ENCODE measurements at regions not wholly inside any gene's neighbourhood (a gene's known extent, or its start where the extent isn't known, plus 50 kb on each side); places are given as distances from the start of the nearest gene placed in this dataset.

DNA sequence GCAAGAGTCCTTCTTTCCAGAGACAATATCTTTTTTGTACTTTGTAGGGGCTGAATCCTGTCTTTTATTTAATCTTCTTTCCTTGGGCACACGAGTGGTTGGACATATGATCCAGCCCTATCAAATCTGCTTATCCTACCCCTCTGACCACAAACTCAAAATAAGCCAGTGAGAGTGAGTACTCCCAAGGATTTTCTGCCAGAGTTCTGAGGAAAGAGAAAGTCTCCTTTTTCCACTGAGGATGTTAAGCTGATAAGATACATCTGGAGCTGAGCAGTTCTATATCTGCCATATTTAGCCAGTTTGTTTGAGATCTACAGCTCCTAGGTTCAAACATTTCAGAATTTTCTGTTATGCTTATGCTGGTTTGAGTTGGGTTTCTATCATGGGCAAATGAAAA lies 134.8 kb upstream of the NWD2 start:
- no peaks in the 10 kb centered on the region for H3K9me3 ChIP-seq (replicated peaks; ENCODE audit: control insufficient read depth, insufficient read depth, low read depth, low read length)
- H3K4me1 ChIP-seq (replicated peaks in 1 of 2; ENCODE audit: control insufficient read depth in 2 of 2, insufficient read depth in 2 of 2, low read length in 2 of 2) = no peaks in the 10 kb centered on the region
- H4K20me1 ChIP-seq (replicated peaks; ENCODE audit: control insufficient read depth, insufficient read depth, low read length) = no peaks in the 10 kb centered on the region
- ChIA-PET POLR2A (no interaction called here), CTCF (ENCODE audit: low intra/inter-chr PET ratio) (no interaction called here)
- no peak overlapping the region for H3K27ac ChIP-seq (ENCODE audit: extremely low read depth, low read depth, low read length)
- no peak overlapping the region for H3K4me3 ChIP-seq
- no peaks in the 10 kb centered on the region for H3K27me3 ChIP-seq (ENCODE audit: control insufficient read depth in 2 of 2, insufficient read depth in 2 of 2, low read length in 2 of 2)
- no TSS peak for BruUV-seq (replicated peaks)
- in situ Hi-C loops (cut with MboI) = no loop called here
- no peaks in the 10 kb centered on the region for H3K36me3 ChIP-seq (ENCODE audit: control insufficient read depth, insufficient read depth, low read length)
- H3K9ac ChIP-seq (ENCODE audit: insufficient read depth in 1 of 2, low read depth in 2 of 2, low read length in 2 of 2) = no peak overlapping the region
- no peak overlapping the region for H3K4me2 ChIP-seq (ENCODE audit: insufficient read depth, low read length)
- no peaks in the 10 kb centered on the region for H3K79me2 ChIP-seq (ENCODE audit: control insufficient read depth, insufficient read depth, low read length)
- FAIRE-seq = no peak
- WGBS (ENCODE audit: insufficient coverage, low coverage, missing lambda C conversion rate) = 0% methylated on average over 1 of the region's 1 CpG
- DNase-seq (ENCODE audit: extremely low read depth in 1 of 4, low spot score in 3 of 4) = no peak
- no peak for ATAC-seq
- no peaks in the 10 kb centered on the region for H3K9me1 ChIP-seq (ENCODE audit: control insufficient read depth, insufficient read depth, low read length)
- no peak for TF ChIP-seq MAFG (tag; conservative IDR thresholded peaks at IDR 0.05)
- TF ChIP-seq, protein P1, sequence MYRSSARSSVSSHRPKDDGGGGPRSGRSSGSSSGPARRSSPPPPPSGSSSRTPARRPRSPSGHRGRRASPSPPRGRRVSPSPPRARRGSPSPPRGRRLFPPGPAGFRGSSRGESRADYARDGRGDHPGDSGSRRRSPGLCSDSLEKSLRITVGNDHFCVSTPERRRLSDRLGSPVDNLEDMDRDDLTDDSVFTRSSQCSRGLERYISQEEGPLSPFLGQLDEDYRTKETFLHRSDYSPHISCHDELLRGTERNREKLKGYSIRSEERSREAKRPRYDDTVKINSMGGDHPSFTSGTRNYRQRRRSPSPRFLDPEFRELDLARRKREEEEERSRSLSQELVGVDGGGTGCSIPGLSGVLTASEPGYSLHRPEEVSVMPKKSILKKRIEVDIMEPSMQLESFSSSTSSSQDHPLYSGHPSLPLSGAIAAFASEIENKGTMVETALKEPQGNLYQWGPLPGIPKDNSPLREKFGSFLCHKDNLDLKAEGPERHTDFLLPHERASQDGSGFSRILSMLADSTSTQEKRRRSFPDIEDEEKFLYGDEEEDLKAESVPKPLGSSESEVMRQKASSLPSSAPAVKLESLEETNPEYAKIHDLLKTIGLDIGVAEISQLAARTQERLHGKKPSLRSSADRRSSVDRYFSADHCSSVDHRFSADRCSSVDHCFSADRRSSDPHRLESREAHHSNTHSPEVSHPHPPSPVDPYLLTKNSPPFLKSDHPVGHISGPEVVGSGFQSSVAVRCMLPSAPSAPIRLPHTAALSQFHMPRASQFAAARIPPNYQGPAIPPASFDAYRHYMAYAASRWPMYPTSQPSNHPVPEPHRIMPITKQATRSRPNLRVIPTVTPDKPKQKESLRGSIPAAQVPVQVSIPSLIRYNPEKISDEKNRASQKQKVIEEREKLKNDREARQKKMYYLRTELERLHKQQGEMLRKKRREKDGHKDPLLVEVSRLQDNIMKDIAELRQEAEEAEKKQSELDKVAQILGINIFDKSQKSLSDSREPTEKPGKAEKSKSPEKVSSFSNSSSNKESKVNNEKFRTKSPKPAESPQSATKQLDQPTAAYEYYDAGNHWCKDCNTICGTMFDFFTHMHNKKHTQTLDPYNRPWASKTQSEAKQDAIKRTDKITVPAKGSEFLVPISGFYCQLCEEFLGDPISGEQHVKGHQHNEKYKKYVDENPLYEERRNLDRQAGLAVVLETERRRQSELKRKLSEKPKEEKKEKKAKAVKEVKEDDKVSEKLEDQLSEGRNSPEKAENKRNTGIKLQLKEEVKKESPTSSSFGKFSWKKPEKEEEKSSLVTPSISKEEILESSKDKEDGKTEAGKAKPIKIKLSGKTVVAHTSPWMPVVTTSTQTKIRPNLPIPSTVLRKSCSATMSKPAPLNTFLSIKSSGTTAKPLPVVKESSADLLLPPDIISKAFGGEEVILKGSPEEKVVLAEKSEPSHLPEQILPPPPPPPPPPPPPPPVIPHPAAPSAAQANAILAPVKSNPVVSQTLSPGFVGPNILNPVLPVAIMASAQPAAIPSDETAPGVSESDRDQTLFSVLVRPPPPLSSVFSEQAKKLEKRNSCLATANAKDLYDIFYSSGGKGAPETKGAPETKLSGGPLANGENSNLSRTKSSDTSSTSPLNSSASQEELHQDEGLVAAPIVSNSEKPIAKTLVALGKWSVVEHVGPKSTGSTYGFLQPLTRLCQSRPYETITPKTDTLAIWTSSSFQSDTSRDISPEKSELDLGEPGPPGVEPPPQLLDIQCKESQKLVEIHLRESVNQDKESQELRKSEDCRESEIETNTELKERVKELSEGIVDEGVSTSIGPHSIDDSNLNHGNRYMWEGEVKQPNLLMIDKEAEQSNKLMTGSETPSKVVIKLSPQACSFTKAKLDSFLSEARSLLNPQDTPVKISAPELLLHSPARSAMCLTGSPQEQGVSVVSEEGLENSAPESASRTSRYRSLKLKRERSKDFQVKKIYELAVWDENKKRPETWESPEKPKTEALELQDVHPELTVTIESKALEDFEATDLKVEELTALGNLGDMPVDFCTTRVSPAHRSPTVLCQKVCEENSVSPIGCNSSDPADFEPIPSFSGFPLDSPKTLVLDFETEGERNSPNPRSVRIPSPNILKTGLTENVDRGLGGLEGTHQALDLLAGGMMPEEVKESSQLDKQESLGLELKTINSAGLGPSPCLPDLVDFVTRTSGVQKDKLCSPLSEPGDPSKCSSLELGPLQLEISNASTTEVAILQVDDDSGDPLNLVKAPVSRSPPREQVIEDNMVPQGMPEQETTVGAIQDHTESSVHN (IDR thresholded peaks at IDR 0.05; ENCODE audit: borderline replicate concordance in 1 of 2, low read depth in 1 of 2) = no peak
- TF ChIP-seq SMAD3 (CRISPR knock-in tag; conservative IDR thresholded peaks at IDR 0.05) = no peak
- TF ChIP-seq HEY1 (CRISPR knock-in tag; IDR thresholded peaks at IDR 0.05; ENCODE audit: borderline replicate concordance) = no peak
- TF ChIP-seq, protein P2, sequence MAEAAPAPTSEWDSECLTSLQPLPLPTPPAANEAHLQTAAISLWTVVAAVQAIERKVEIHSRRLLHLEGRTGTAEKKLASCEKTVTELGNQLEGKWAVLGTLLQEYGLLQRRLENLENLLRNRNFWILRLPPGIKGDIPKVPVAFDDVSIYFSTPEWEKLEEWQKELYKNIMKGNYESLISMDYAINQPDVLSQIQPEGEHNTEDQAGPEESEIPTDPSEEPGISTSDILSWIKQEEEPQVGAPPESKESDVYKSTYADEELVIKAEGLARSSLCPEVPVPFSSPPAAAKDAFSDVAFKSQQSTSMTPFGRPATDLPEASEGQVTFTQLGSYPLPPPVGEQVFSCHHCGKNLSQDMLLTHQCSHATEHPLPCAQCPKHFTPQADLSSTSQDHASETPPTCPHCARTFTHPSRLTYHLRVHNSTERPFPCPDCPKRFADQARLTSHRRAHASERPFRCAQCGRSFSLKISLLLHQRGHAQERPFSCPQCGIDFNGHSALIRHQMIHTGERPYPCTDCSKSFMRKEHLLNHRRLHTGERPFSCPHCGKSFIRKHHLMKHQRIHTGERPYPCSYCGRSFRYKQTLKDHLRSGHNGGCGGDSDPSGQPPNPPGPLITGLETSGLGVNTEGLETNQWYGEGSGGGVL (CRISPR knock-in tag; IDR thresholded peaks at IDR 0.05) = no peak
- TF ChIP-seq KDM2B (CRISPR knock-in tag; IDR thresholded peaks at IDR 0.05) = no peak
- TF ChIP-seq ZNF146 (CRISPR knock-in tag; IDR thresholded peaks at IDR 0.05; ENCODE audit: unreplicated experiment) = no peak
- no peak for TF ChIP-seq CREBBP (IDR thresholded peaks at IDR 0.05; ENCODE audit: low read depth, low read length)
- H2AFZ ChIP-seq (ENCODE audit: low read depth, low read length) = no peak overlapping the region
- intact Hi-C loops (cut with micrococcal nuclease) = no loop called here
